ENCODE measurements at regions not wholly inside any gene's neighbourhood (a gene's known extent, or its start where the extent isn't known, plus 50 kb on each side); places are given as distances from the start of the nearest gene placed in this dataset.

DNA sequence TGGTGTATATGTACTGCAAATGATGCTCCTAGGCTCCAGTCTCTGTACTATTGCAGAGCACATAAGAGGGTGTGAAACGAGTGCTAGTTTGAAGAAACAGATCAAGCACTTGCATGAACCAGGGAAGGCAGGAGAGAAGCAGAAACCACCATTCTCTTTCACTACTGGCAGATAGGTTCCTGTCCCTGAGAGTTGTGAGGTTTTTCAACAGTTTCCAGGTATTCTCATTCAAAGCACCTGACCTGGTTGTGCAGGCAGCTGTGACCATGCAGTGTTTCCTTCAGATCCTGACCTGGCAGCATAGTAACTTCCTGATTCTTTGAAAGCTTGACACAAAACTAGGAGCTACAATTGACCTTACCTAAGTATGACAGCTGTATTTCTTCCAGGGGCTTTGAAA lies 164.9 kb downstream of the UFM1 start:
- intact Hi-C loops (cut with DNase I): no loop called here
- Histone ChIP-seq H3K27ac (no peak overlapping the region), H3K4me1 (replicated peaks in 1 of 2) (no peaks in the 10 kb centered on the region), H3K36me3 (replicated peaks in 1 of 2) (no peaks in the 10 kb centered on the region), H3K9me3 (replicated peaks in 1 of 3) (no peaks in the 10 kb centered on the region), H3K27me3 (no peaks in the 10 kb centered on the region), H3K4me3 (no peak overlapping the region)
- TF ChIP-seq POLR2A (IDR thresholded peaks at IDR 0.05): no peak
- TF ChIP-seq, protein P1, sequence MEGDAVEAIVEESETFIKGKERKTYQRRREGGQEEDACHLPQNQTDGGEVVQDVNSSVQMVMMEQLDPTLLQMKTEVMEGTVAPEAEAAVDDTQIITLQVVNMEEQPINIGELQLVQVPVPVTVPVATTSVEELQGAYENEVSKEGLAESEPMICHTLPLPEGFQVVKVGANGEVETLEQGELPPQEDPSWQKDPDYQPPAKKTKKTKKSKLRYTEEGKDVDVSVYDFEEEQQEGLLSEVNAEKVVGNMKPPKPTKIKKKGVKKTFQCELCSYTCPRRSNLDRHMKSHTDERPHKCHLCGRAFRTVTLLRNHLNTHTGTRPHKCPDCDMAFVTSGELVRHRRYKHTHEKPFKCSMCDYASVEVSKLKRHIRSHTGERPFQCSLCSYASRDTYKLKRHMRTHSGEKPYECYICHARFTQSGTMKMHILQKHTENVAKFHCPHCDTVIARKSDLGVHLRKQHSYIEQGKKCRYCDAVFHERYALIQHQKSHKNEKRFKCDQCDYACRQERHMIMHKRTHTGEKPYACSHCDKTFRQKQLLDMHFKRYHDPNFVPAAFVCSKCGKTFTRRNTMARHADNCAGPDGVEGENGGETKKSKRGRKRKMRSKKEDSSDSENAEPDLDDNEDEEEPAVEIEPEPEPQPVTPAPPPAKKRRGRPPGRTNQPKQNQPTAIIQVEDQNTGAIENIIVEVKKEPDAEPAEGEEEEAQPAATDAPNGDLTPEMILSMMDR (IDR thresholded peaks at IDR 0.05): no peak
- WGBS, 4 donors: 63 to 73% (median 67%) methylated on average over 1 of the region's 1 CpG
- no peak for DNase-seq

DNA sequence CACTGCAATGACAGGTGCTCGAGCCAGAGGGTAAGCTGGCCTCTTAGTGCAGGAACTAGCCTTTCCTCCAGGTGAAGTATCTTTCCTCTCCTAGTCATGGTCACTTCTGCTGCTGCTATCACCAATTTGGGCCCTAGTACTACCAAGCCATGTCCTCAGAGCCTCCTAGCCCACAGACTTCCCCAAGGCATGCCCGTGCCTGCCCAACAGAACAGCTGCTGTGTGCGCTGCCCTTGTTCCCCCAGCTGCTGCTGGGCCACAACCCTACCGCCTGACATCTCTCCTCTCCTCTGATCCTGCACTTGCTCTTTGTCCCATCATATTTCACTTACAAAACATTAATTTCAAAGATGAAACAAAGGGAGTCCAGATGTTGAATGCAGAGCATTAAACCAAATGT lies 168.5 kb upstream of the FREM2 start:
- 73 to 84% (median 80%) methylated on average over 4 of the region's 4 CpGs for WGBS, 4 donors
- no peak for TF ChIP-seq POLR2A (IDR thresholded peaks at IDR 0.05)
- TF ChIP-seq, protein P1 (IDR thresholded peaks at IDR 0.05): no peak
- DNase-seq: no peak
- Histone ChIP-seq H3K9me3 (replicated peaks in 1 of 3) (no peaks in the 10 kb centered on the region), H3K27me3 (no peaks in the 10 kb centered on the region), H3K27ac (no peak overlapping the region), H3K36me3 (replicated peaks in 1 of 2) (no peaks in the 10 kb centered on the region), H3K4me1 (replicated peaks in 1 of 2) (no peaks in the 10 kb centered on the region), H3K4me3 (no peak overlapping the region)
- intact Hi-C loops (cut with DNase I): no loop called here

DNA sequence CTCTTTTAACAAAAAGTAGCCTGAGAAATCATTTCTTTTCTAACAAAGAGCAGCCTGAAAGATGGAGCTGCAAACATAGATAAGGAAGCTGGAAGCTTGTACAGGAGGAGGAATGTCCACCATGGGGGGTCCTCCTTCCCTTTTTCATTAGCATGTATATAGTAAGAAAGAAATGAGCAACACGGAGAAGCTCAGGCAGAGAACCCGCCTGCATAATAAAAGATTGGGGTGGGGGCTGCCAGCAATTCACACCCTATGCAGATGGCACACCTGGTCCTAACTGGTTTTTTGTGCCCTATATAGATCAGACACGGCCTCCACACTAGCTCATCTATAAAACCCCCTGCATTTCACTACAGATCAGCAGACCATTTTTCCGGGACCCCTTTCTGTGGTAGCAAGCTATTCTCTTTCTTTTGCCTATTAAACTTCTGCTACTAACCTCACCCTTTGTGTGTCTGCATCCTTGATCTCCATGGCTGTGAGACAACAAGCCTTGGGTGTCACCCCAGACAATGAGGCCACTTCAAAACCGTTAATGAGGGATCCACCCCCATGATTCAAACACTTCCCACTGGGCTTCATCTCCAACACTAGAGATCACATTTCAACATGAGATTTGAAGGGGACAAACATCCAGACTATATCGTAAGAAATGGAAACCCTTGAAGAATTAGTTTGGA lies 167.5 kb upstream of the FREM2 start:
- Histone ChIP-seq H3K27ac (no peak overlapping the region), H3K9me3 (replicated peaks in 1 of 3) (no peaks in the 10 kb centered on the region), H3K4me3 (no peak overlapping the region), H3K4me1 (replicated peaks in 1 of 2) (no peaks in the 10 kb centered on the region), H3K27me3 (no peaks in the 10 kb centered on the region), H3K36me3 (replicated peaks in 1 of 2) (no peaks in the 10 kb centered on the region)
- intact Hi-C loops (cut with DNase I): no loop called here
- DNase-seq: no peak
- WGBS, 4 donors: 65 to 77% (median 73%) methylated on average over 6 of the region's 6 CpGs
- TF ChIP-seq, protein P1 (IDR thresholded peaks at IDR 0.05): no peak
- TF ChIP-seq POLR2A (IDR thresholded peaks at IDR 0.05): no peak

DNA sequence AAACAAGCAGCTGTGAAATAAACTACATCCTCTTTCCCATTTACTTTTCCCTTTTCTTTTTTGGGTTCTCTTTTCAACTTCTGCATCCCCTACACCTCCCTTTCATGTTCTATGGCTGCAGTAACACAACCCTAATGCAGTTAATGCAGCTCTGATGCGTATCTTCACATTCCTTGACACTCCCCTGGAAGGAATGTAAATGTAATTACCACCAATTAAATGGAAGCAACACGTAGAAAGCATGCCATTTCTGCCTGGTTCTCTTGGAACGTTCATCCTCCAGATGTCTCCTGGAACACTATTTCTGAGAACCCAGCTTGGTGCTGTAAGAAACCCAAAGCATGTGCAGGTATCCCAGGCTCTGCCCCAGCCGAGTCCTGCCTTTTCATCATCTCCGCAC lies 166.8 kb upstream of the FREM2 start:
- no peaks in the 10 kb centered on the region for H3K4me1 ChIP-seq (replicated peaks in 1 of 2)
- no peaks in the 10 kb centered on the region for H3K27me3 ChIP-seq
- H3K27ac ChIP-seq: no peak overlapping the region
- no peak overlapping the region for H3K4me3 ChIP-seq
- intact Hi-C loops (cut with DNase I): no loop called here
- TF ChIP-seq, protein P1 (IDR thresholded peaks at IDR 0.05): no peak
- no peak for TF ChIP-seq POLR2A (IDR thresholded peaks at IDR 0.05)
- 67 to 77% (median 72%) methylated on average over 5 of the region's 5 CpGs for WGBS, 4 donors
- no peaks in the 10 kb centered on the region for H3K9me3 ChIP-seq (replicated peaks in 1 of 3)
- no peaks in the 10 kb centered on the region for H3K36me3 ChIP-seq (replicated peaks in 1 of 2)
- no peak for DNase-seq

All from adrenal gland (tissue), 9 donors.